HUDEP-2 (cell line): ENCODE measurements at regions not wholly inside any gene's neighbourhood (a gene's known extent, or its start where the extent isn't known, plus 50 kb on each side); places are given as distances from the start of the nearest gene placed in this dataset.
"Not testable (repeated sequence)": the region's sequence is repeated elsewhere in the genome, so short reads cannot be mapped to it uniquely, and the experiment has no call there.

ENCODE experiments used
- DNase-seq, 76 experiments: peaks; one replicate each; lab custom pipeline; 2025; ENCODE audit not compliant: unreplicated experiment in 76 of 76; lab: John Stamatoyannopoulos, UW

- no peak for DNase-seq
Measured at GRCh38 chr10:59033622-59034021, 142.8 kb upstream of the PHYHIPL start.

DNA sequence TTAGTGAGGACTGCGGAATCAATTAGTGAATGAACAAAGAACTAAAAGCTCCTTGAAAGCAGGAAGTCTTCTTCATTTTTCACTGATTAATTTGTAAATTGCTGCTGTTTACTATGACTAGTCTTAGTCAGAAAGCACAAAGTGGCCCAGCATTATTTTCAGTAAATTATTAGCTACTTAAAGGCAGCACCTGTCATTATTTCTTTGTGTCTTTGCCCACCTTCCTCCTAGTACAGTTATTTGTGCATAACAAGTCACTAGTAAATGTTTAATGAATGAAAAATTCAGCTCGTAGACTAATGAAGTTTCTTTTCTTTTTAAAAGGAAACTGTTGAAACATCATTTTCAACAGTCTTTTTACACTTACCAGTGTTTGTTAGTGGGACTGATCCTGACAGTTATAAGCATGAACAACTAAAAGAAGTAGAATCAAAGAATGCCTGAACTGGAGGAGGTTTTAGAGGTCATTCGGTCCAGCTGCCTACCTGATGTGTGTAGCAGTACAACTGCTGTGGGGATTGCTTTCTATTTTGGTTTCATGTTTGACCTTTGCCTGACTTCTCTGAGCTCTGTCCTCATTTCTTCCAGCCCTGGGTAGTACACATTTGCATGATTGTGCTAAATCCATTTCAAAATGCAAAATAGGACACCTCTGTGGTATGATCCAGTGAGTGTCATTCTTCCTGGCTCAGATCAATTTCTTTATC, 140.0 kb upstream of the PHYHIPL start:
- DNase-seq: no peak

GRCh38 chr10:59037018-59037389, 139.4 kb upstream of the PHYHIPL start:
- no peak for DNase-seq

GRCh38 chr10:59037506-59037905, 138.9 kb upstream of the PHYHIPL start:
- no peak for DNase-seq

- not testable (repeated sequence) for DNase-seq
Measured at GRCh38 chr10:59043358-59043757, 133.1 kb upstream of the PHYHIPL start.

DNA sequence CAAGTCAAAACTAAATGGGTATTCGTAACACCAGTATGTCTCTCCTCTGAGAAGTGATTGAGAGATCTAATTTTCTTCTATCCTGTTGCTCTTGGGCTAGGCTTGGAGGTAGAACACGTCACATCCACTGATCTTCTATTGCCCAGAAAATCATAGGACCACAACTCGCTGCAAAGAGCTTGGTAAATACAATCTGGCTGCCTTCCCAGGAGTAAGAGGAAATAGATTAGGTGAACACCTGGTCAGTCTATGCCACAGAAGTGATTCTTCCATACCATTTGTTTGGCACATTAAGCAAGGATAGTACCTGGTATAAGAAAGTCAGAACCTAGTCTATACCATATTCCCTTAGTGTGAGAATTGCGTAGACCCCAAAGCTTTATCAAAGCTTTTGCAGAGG, 129.3 kb upstream of the PHYHIPL start:
- no peak for DNase-seq

- no peak for DNase-seq
Measured at GRCh38 chr10:59047957-59048618, 128.4 kb upstream of the PHYHIPL start.

DNA sequence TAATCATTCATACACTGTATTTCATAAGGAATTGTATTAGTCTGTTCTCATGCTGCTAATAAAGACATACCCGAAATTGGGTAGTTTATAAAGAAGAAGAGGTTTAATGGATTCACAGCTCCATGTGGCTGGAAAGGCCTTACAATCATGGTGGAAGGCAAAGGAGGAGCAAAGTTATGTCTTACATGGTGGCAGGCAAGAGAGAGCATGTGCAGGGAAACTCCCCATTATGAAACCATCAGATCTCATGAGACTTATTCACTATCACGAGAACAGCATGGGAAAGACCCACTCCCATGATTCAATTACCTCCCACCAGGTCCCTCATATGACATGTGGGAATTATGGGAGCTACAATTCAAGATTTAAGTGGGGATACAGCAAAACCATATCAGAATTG, 122.9 kb upstream of the PHYHIPL start:
- DNase-seq: not testable (repeated sequence)

- no peak for DNase-seq
Measured at GRCh38 chr10:59055045-59055444, 121.4 kb upstream of the PHYHIPL start.

DNA sequence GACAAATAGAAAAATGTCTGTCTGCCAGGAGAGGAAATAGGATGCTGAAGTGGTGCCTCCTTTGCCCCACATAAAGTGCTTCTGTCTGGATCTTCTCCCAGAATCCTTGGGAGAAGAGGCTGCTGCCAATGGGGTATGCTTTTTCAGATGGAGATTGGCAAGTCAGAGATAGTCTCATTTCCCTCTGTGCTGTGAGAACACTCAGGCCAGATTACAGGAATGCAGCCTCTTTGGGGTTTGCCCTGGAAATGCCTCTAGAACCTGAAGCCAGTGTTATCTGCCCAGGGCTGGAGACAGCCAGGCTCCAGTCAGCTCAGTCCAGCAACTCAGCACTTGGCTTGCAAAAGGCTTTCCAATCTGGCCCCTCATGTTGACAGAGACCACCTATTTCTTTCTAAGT, 119.1 kb upstream of the PHYHIPL start:
- no peak for DNase-seq

DNA sequence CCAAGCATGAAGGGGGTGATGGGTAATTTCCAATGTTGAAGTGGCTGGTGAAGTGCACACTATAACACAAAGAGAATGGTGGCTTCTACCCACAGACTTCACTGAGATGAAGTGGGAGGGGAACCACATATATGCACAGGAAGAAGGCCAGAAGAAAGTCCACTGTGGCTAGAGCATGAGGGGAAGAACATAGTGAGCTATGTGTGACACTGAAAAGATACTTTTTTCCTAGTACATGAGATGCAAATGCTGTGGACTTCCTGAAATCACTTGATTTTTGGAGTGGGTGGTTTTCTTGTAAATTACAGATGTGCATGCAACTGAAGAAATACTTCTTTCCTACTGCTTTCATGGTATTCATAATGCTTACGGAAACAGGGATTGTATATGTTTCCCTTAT, 115.6 kb upstream of the PHYHIPL start:
- no peak for DNase-seq

DNA sequence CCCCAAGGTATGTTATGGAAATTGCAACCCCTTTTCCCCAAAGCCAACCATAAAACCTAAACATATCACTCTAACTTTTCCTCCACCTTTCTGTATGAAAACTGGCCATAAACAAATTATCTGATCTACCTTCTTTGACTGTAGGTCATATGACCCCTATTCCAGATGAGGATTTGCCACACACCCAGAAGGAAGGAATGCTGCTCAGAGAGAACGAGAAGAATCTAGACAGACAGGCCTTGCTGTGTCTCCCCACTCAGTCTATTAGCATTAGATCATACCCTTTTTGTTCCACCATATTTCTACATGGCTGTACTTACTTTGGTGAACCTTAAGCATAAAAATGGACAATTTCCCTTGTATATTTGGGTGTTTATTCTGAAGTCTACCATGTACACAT, 113.0 kb upstream of the PHYHIPL start:
- no peak for DNase-seq

DNA sequence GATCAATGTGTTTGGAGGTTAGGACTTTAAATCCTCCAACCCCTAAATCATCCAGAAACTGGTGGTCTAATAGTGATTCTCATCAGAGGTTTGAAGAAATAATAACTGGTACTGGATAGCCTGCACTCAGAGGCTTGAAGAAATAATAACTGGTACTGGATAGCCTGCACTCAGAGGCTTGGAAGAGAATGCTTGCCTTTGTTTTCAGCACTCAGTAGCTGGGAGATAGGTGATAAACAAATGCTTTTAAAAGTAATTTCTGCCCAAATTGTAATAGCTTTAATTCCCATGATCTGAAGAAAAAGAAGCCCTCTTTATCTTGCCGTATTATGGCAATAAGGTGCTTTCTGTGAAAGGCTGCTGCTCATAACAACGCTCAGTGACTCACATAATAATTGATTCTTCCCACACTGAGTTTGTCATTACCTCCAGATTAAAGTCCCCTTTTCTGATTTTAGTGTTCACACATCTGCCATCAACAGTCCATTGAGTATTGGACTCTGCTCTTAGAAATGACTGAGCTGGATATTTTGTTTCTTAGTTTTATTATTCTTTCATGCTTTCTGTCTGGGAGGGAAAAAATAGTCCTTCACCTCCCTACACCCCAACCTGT, 112.3 kb upstream of the PHYHIPL start:
- no peak for DNase-seq

- DNase-seq: no peak
Measured at GRCh38 chr10:59064759-59065539, 111.5 kb upstream of the PHYHIPL start.

DNA sequence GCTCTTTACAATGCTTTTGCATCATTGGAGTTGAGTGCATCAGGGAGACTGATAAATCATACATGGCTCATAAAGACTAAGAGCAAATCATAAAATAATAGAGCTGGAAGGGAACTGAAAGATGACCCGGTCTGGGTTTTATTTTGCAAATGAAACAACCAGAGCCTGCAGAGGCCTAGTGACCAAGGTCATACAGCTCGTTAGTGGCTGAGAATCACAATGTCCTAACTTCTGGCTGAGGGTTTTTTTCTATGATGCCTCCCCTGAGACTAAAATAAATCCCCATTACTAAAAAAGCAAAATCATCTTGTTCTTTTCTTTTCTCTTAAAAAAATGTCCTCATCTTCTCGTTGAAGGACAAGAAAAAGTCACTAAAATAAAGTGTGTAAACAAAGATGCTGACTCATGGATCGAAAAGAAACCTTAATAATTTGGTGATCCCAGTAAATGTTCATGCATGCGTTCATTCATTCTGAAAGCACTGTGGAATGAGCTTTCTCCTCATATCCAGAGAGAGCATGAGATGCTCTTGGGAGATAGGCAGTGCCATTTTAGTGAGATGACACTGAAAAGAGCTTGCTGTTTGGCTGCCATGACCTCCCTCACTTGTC, 107.8 kb upstream of the PHYHIPL start:
- no peak for DNase-seq

DNA sequence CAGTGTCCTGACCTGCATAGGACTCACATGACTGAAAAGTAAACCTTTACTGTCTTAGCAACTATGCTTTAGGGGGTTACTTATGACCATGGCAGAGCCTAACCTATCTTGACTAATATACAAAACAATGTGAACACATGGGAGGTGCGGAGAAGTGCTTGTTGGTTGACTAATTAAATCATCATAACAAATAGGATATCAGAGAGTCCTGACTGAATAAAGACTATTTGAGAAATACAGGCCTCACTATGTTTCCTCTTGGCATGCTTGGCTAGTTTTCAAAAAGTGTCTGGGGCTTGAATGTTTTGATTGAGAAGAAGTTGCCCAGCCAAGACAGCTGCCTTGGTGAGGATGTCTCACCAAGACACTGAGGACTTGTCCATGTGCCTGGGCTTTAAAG, 104.4 kb upstream of the PHYHIPL start:
- DNase-seq: no peak

DNA sequence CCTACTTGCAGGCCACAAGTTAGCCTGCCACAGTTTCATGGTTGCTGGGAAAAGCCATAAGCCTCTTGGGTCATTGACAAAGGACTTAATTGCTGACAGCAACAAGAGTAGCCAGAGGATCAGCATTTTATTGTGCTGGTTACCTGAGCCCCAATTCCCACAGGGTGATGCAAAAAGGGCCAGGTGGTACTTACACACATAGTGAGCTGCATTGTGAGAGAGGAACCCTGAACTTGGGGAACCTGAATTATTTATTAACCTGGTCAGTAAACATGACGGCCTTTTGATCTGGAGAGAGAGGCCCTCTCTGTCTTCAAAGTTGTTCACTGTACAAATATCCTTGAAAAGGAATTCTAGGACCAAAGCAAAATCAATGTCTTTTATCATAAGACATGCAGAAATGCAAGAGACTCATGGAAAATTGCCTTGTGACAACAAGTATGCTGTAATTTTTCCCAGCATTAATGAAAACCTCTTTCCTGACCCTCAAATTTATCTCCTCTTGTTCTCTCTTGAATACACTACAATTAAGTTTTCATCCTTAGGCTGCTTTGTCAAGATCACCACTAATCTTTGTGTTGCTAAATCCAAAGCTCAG, 102.9 kb upstream of the PHYHIPL start:
- DNase-seq: no peak

- DNase-seq: no peak
Measured at GRCh38 chr10:59075576-59075975, 100.9 kb upstream of the PHYHIPL start.

- no peak for DNase-seq
Measured at GRCh38 chr10:59077855-59078254, 98.6 kb upstream of the PHYHIPL start.

- no peak for DNase-seq
Measured at GRCh38 chr10:59078978-59079377, 97.5 kb upstream of the PHYHIPL start.
